ENCODE measurements at regions not wholly inside any gene's neighbourhood (a gene's known extent, or its start where the extent isn't known, plus 50 kb on each side); places are given as distances from the start of the nearest gene placed in this dataset.

DNA sequence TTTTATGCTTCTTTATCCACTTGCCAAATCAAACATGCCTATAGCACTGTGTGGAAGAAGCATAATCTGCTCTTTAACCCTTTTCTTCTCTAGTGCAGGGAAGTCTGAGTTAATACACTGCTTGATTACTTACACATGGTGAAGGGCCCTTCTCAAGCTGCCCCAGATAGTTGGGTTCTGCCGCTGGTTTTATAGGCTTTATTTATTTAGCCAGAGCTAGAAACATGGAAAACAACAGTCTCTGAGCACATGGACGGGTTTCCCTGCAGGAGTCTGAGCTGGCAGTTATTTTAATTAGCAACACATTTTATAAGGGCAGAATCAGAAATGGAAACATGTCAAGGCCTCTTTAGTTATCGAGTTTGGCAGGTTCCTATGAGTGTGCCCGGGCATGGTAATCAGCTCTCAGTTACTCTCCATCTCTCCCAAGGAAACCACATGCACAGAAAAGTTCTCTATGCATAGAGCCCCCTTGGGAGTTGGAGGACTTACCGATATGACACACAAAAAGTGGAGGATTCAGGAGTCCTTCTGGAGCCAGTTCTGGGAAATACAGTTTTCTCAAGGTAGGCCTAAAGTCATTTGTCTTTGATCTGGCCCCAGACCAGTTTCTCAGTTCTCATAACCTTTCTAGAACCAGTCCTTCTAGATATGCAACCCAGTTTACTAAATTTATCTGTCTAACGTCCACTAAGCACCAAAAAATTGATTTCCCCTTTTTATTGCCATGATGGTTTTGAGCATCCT is 564.8 kb downstream of the ACTL7B start:
- no peak for DNase-seq (ENCODE audit: low spot score)
- peaks cover 5% of the 10 kb centered on the region for H3K9me3 Mint-ChIP-seq
- H3K4me1 Mint-ChIP-seq (ENCODE audit: low read depth) = no peaks in the 10 kb centered on the region
- no peak overlapping the region for H3K4me3 Mint-ChIP-seq
- H3K27me3 Mint-ChIP-seq (ENCODE audit: insufficient read depth) = no peaks in the 10 kb centered on the region
- no peak overlapping the region for H3K27ac Mint-ChIP-seq
- intact Hi-C loops (cut with micrococcal nuclease) = no loop called here
- H3K36me3 Mint-ChIP-seq (ENCODE audit: low read depth) = no peaks in the 10 kb centered on the region

DNA sequence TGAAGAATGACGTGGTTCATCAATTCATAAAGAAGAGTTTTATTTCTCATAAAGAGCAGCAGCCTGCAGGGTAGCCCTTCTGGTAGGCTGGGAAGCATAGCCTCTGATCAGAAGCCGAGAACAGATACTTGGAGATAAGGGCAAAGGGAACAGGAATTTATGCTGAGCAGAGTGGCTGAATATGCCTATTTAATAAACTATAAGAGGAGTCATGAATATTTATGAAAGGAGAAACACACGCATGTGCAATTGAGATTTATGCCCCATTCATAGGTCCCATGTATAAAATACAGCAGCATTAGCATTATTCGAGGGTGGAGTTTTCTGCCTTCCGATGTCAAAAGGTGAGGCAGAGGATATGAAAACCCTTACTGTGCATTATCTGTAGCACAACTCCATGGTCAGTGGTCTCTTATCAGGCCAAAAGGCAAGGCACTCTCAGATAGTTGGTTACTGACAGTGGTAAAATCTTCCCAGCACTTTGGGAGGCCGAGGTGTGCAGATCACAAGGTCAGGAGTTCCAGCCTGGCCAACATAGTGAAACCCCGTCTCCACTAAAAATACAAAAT is 569.1 kb downstream of the ACTL7B start:
- Mint-ChIP-seq H3K4me3 (no peak overlapping the region), H3K4me1 (ENCODE audit: low read depth) (no peaks in the 10 kb centered on the region), H3K27ac (no peak overlapping the region), H3K36me3 (ENCODE audit: low read depth) (no peaks in the 10 kb centered on the region), H3K27me3 (ENCODE audit: insufficient read depth) (no peaks in the 10 kb centered on the region), H3K9me3 (no peaks in the 10 kb centered on the region)
- DNase-seq (ENCODE audit: low spot score) = no peak
- intact Hi-C loops (cut with micrococcal nuclease) = no loop called here

GRCh38 chr9:108283696-108284095 is 572.1 kb downstream of the ACTL7B start:
- DNase-seq (ENCODE audit: low spot score) = no peak
- H3K27me3 Mint-ChIP-seq (ENCODE audit: insufficient read depth) = no peaks in the 10 kb centered on the region
- no peaks in the 10 kb centered on the region for H3K9me3 Mint-ChIP-seq
- H3K4me1 Mint-ChIP-seq (ENCODE audit: low read depth) = no peaks in the 10 kb centered on the region
- intact Hi-C loops (cut with micrococcal nuclease) = no loop called here
- no peaks in the 10 kb centered on the region for H3K36me3 Mint-ChIP-seq (ENCODE audit: low read depth)
- no peak overlapping the region for H3K4me3 Mint-ChIP-seq
- no peak overlapping the region for H3K27ac Mint-ChIP-seq

GRCh38 chr9:108282872-108283271 is 572.9 kb downstream of the ACTL7B start:
- no peaks in the 10 kb centered on the region for H3K27me3 Mint-ChIP-seq (ENCODE audit: insufficient read depth)
- no peak overlapping the region for H3K27ac Mint-ChIP-seq
- intact Hi-C loops (cut with micrococcal nuclease) = no loop called here
- H3K4me3 Mint-ChIP-seq = no peak overlapping the region
- no peaks in the 10 kb centered on the region for H3K4me1 Mint-ChIP-seq (ENCODE audit: low read depth)
- no peak for DNase-seq (ENCODE audit: low spot score)
- no peaks in the 10 kb centered on the region for H3K9me3 Mint-ChIP-seq
- H3K36me3 Mint-ChIP-seq (ENCODE audit: low read depth) = no peaks in the 10 kb centered on the region

DNA sequence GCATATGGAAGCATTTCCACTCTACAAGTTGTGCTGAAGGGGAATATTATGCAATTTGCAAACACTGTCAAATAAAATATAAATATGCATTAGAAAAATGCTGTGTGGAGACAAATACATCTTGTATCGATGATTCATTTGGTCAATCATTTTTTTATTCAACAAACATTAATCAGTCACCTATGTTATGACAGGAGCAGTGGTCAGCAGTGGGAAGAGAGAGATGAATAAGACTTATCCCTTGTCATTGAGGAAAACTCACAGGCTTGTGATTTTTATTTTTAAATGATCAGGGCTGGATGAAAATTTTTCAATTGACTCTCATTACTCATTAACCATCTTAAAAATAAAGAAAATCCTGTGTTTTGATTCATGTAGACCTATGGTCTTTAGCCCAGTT is 574.1 kb downstream of the ACTL7B start:
- H3K27me3 Mint-ChIP-seq (ENCODE audit: insufficient read depth) = no peaks in the 10 kb centered on the region
- H3K27ac Mint-ChIP-seq = no peak overlapping the region
- no peaks in the 10 kb centered on the region for H3K4me1 Mint-ChIP-seq (ENCODE audit: low read depth)
- intact Hi-C loops (cut with micrococcal nuclease) = no loop called here
- no peaks in the 10 kb centered on the region for H3K9me3 Mint-ChIP-seq
- DNase-seq (ENCODE audit: low spot score) = no peak
- H3K36me3 Mint-ChIP-seq (ENCODE audit: low read depth) = no peaks in the 10 kb centered on the region
- no peak overlapping the region for H3K4me3 Mint-ChIP-seq

DNA sequence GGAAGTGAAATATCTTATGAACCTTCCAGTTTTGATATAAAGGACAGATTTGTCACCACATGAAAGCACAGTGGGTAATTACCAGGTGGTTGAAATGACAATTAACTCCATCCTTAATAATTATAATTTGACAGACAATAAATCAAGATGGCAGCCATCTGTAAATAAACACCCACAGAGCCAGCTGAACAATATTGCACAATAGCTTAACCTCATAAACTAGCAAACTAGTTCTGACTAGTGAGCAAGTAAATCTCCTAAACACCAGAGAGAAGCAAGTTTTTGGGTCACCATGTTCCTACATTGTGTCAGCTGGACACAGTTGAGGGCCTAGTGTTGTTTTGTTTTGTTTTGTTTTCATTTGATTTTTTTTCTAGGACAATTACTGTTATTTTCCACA is 577.4 kb downstream of the ACTL7B start:
- intact Hi-C loops (cut with micrococcal nuclease) = no loop called here
- Mint-ChIP-seq H3K9me3 (no peaks in the 10 kb centered on the region), H3K27me3 (ENCODE audit: insufficient read depth) (no peaks in the 10 kb centered on the region), H3K36me3 (ENCODE audit: low read depth) (no peaks in the 10 kb centered on the region), H3K4me3 (no peak overlapping the region), H3K27ac (no peak overlapping the region), H3K4me1 (ENCODE audit: low read depth) (no peaks in the 10 kb centered on the region)
- DNase-seq (ENCODE audit: low spot score) = no peak

DNA sequence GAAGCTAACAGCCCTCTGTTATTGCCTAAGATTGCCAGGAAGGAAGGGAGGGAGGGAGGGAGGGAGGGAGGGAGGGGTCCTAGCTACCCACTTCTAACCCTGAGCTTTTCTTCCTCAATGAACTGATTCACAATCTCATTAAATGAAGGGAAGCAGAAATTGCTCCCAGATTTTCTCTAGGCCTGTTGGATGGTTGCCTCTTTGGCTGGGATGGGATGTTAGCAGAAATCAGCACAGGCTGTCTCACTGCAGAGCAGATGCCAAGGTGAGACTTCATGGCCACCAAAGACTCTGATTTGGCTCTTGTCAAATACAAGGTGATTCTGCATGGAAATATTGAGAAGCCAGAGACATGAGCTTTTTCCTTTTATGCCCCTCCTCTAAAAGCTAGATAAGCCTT is 578.6 kb downstream of the ACTL7B start:
- H3K27ac Mint-ChIP-seq = no peak overlapping the region
- H3K9me3 Mint-ChIP-seq = no peaks in the 10 kb centered on the region
- no peaks in the 10 kb centered on the region for H3K4me1 Mint-ChIP-seq (ENCODE audit: low read depth)
- H3K4me3 Mint-ChIP-seq = no peak overlapping the region
- no peaks in the 10 kb centered on the region for H3K36me3 Mint-ChIP-seq (ENCODE audit: low read depth)
- intact Hi-C loops (cut with micrococcal nuclease) = no loop called here
- no peaks in the 10 kb centered on the region for H3K27me3 Mint-ChIP-seq (ENCODE audit: insufficient read depth)
- DNase-seq (ENCODE audit: low spot score) = no peak

DNA sequence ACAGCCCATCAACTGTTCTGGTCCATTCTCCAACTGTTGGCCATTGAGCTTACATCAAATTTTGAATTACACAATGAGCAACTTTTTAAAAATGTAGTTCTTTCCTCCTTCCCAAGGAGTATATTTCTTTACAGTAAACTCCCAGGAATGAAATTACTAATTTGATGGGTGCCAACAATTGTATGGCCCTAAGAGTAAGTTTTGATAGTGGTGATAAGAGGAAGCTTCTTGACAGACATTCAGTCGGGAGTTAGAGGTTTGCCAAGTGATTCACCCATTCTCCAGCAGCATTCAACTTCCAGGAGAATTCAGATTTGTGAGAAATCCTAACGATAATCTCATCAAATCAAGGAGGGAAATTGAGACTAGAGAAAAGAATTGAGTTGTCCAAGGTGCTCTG is 579.9 kb downstream of the ACTL7B start:
- no peak for DNase-seq (ENCODE audit: low spot score)
- intact Hi-C loops (cut with micrococcal nuclease) = no loop called here
- no peak overlapping the region for H3K4me3 Mint-ChIP-seq
- H3K36me3 Mint-ChIP-seq (ENCODE audit: low read depth) = no peaks in the 10 kb centered on the region
- no peak overlapping the region for H3K27ac Mint-ChIP-seq
- no peaks in the 10 kb centered on the region for H3K4me1 Mint-ChIP-seq (ENCODE audit: low read depth)
- H3K27me3 Mint-ChIP-seq (ENCODE audit: insufficient read depth) = no peaks in the 10 kb centered on the region
- H3K9me3 Mint-ChIP-seq = no peaks in the 10 kb centered on the region

GRCh38 chr9:108274971-108275370 is 580.8 kb downstream of the ACTL7B start:
- no peaks in the 10 kb centered on the region for H3K27me3 Mint-ChIP-seq (ENCODE audit: insufficient read depth)
- no peaks in the 10 kb centered on the region for H3K9me3 Mint-ChIP-seq
- H3K4me3 Mint-ChIP-seq = no peak overlapping the region
- intact Hi-C loops (cut with micrococcal nuclease) = no loop called here
- H3K27ac Mint-ChIP-seq = no peak overlapping the region
- no peak for DNase-seq (ENCODE audit: low spot score)
- H3K4me1 Mint-ChIP-seq (ENCODE audit: low read depth) = no peaks in the 10 kb centered on the region
- no peaks in the 10 kb centered on the region for H3K36me3 Mint-ChIP-seq (ENCODE audit: low read depth)

DNA sequence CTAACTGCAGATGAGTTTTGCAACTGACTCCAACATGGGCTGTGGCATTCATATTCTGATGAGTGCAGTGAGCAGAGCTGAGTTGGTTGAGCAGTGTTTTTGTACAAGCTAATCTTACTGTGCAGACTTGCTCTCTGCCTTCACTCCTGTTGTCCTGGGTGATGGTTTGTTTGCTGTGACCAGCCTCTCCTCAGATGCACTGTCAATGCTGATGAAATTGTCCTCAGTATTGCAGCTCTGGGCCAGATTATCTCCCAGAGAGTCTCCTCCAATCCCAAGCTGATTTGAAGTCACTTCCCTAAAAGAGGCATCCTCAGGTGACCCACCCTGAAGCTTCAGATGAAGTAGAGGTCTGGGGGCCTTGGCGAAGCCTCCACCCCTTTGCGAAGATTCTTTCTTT is 581.8 kb downstream of the ACTL7B start:
- H3K9me3 Mint-ChIP-seq = no peaks in the 10 kb centered on the region
- H3K4me3 Mint-ChIP-seq = no peak overlapping the region
- no peaks in the 10 kb centered on the region for H3K36me3 Mint-ChIP-seq (ENCODE audit: low read depth)
- no peaks in the 10 kb centered on the region for H3K4me1 Mint-ChIP-seq (ENCODE audit: low read depth)
- H3K27ac Mint-ChIP-seq = no peak overlapping the region
- no peaks in the 10 kb centered on the region for H3K27me3 Mint-ChIP-seq (ENCODE audit: insufficient read depth)
- intact Hi-C loops (cut with micrococcal nuclease) = no loop called here
- DNase-seq (ENCODE audit: low spot score) = no peak

DNA sequence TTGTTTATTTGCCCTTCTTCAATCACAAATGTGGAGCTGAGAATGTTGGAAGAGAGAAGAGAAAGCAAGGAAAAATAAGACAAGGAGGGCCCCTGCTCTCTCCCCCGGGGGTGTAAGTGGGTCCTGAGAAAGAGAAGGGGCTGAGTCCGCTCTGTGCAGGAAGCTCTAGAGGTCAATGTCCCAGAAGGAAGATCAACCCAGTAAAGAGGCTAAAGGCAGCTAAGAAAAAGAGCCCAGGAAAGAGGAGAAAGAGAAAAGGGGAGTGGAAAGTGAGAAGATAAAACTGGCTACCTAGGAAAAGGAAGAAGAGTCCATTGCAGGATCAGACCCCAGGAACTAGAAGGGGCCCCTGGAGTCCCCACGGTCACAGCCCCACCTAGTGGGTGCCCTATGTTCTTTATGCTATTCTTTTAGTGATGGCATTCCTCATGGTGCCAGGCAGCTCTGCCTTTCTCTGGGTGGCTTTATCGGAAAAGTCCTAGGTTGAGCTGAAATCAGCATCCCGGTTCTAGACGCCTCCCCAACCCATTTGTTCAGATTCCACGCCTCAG is 583.4 kb downstream of the ACTL7B start:
- no peaks in the 10 kb centered on the region for H3K9me3 Mint-ChIP-seq
- no peak overlapping the region for H3K4me3 Mint-ChIP-seq
- no peaks in the 10 kb centered on the region for H3K27me3 Mint-ChIP-seq (ENCODE audit: insufficient read depth)
- no peaks in the 10 kb centered on the region for H3K4me1 Mint-ChIP-seq (ENCODE audit: low read depth)
- H3K36me3 Mint-ChIP-seq (ENCODE audit: low read depth) = no peaks in the 10 kb centered on the region
- no peak overlapping the region for H3K27ac Mint-ChIP-seq
- intact Hi-C loops (cut with micrococcal nuclease) = no loop called here
- no peak for DNase-seq (ENCODE audit: low spot score)

GRCh38 chr9:108271646-108272348 is 584.0 kb downstream of the ACTL7B start:
- intact Hi-C loops (cut with micrococcal nuclease) = no loop called here
- H3K4me1 Mint-ChIP-seq (ENCODE audit: low read depth) = no peaks in the 10 kb centered on the region
- no peaks in the 10 kb centered on the region for H3K36me3 Mint-ChIP-seq (ENCODE audit: low read depth)
- H3K4me3 Mint-ChIP-seq = no peak overlapping the region
- H3K27me3 Mint-ChIP-seq (ENCODE audit: insufficient read depth) = no peaks in the 10 kb centered on the region
- H3K9me3 Mint-ChIP-seq = no peaks in the 10 kb centered on the region
- DNase-seq (ENCODE audit: low spot score) = no peak
- no peak overlapping the region for H3K27ac Mint-ChIP-seq

- no peak overlapping the region for H3K27ac Mint-ChIP-seq
- H3K27me3 Mint-ChIP-seq (ENCODE audit: insufficient read depth) = no peaks in the 10 kb centered on the region
- DNase-seq (ENCODE audit: low spot score) = no peak
- H3K4me3 Mint-ChIP-seq = no peak overlapping the region
- no peaks in the 10 kb centered on the region for H3K36me3 Mint-ChIP-seq (ENCODE audit: low read depth)
- H3K9me3 Mint-ChIP-seq = no peaks in the 10 kb centered on the region
- H3K4me1 Mint-ChIP-seq (ENCODE audit: low read depth) = no peaks in the 10 kb centered on the region
- intact Hi-C loops (cut with micrococcal nuclease) = no loop called here
These were observed 584.5 kb downstream of the ACTL7B start for GRCh38 chr9:108271236-108271635.

Data from activated T-helper 1 cell treated with anti-CD3 and anti-CD28 coated beads, Interleukin-12 subunit alpha, Interleukin-12 subunit beta, Interleukin-2, Interleukin-4 antibody, amounts not matched to agents 30 ng/mL and 10 ng/mL and 1 ng/mL, durations not matched to agents 14 hours and 24 hours and 36 hours (primary cell).